Ishikawa (cell line): ENCODE measurements at regions not wholly inside any gene's neighbourhood (a gene's known extent, or its start where the extent isn't known, plus 50 kb on each side); places are given as distances from the start of the nearest gene placed in this dataset.

ENCODE experiments used
- EGR1 ChIP-seq: IDR thresholded peaks from 2 replicates; pipeline ENCODE4 v1.6.1; 2012
- FOXM1 ChIP-seq: IDR thresholded peaks from 2 replicates; pipeline ENCODE4 v1.6.1; 2012; ENCODE audit warnings: low read depth, borderline replicate concordance
- TEAD4 ChIP-seq: IDR thresholded peaks from 2 replicates; pipeline ENCODE4 v1.6.1; 2012

DNA sequence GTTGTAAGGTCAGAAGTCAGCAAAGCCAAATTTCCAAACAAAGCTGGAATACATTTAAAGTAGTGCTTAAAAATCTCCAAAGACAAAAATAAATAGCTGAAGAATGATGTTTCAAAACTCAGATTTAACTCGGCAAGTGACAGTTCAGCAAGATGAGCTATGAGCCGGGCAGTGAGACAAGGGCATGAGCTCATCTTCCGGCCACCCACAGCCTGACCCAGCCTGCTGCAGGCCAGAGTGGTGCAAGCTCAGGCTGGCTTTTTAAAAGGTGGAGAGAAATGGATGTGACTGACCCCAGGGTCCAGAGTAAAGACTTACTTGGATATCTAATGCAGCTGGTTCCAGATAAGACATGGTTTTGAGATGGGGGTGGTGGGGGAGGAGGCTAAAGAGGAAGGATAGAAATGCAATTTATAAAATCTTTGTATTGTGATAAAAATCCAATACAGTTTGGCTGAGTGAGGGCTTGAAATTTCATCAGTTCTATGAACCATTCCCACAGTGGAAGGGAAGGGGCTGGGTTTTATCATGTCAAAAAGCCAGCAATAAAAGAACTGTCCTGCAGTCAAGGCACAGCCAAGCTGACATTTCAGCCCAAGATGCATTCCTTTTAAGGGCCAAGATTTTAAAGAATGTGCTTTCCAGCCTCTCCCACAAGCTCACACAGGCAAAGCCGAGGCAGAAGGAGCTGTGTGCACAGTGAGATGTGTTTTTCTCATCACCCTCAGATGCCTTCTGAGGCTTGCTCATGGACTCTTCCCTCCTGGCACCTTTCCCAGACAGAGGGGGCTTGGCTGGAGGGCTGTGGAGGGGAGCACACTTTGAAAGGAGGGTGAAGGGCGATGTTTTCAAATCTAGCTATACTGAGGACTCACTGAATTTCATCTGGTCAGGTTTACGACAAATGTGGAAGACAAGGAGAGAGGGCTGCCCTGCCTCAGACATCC, 97.9 kb upstream of the KLHL29 start:
- no peak for TF ChIP-seq EGR1
- no peak for TF ChIP-seq FOXM1
- TF ChIP-seq TEAD4: no peak
